GM18499 (cell line): ENCODE measurements at regions not wholly inside any gene's neighbourhood (a gene's known extent, or its start where the extent isn't known, plus 50 kb on each side); places are given as distances from the start of the nearest gene placed in this dataset.

Experiments
- ATAC-seq: cut with Tn5 transposase; IDR thresholded peaks from one replicate; pipeline ENCODE4 v1.9.1; 2021; ENCODE audit warnings: moderate number of reproducible peaks; ENCODE audit not compliant: insufficient read depth, unreplicated experiment

DNA sequence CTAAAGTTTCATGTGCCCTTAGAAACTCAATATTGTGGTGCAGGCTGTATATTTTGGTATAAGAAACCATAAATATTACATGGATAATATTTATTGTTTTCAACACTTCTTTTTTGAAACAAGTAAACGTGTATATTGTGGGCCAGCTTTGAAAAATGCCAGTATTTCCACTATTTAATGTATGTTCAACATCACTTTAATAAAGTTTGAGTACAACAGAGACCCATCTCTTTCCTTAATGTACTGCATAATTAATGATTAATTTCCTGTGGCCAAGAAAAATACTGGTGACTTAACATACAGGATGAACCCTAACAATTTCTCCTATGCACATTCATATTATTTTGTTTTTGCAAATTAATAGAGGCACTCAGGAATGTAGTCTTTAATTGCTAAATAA is 2891.5 kb downstream of the PCDH9 start:
- no peak for ATAC-seq

- no peak for ATAC-seq
Measured at GRCh38 chr13:64333888-64334287, 2896.2 kb downstream of the PCDH9 start.

- ATAC-seq: no peak
Measured at GRCh38 chr13:64332048-64332447, 2898.1 kb downstream of the PCDH9 start.

GRCh38 chr13:64327505-64328194 is 2902.5 kb downstream of the PCDH9 start:
- no peak for ATAC-seq

DNA sequence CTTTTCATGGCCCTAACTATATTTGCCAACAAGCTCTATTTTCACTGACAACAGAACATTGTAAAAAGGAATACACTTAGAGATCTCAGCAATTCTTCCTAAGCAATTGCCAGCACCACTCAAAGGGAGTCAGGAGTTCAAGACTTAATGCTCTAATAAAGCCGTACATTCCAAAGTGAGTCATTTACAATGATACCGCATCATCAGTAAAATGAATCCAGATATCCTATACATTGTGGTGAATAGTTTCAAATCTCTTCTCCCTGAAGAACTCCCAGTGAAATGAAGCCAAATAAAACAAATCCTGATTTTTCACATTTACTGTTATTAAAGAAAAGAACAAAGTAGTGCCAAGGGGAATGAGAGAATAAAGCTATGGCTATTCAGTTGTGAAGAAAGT is 2898.7 kb upstream of the PCDH20 start:
- no peak for ATAC-seq

- ATAC-seq: no peak
Measured at GRCh38 chr13:64311948-64312347, 2896.3 kb upstream of the PCDH20 start.

GRCh38 chr13:64311112-64311511 is 2895.5 kb upstream of the PCDH20 start:
- ATAC-seq: no peak

GRCh38 chr13:64305246-64305645 is 2889.6 kb upstream of the PCDH20 start:
- no peak for ATAC-seq

GRCh38 chr13:64300239-64300638 is 2884.6 kb upstream of the PCDH20 start:
- no peak for ATAC-seq

- no peak for ATAC-seq
Measured at GRCh38 chr13:64293923-64294322, 2878.3 kb upstream of the PCDH20 start.

- ATAC-seq: no peak
Measured at GRCh38 chr13:64289702-64290101, 2874.1 kb upstream of the PCDH20 start.

- ATAC-seq: no peak
Measured at GRCh38 chr13:64283926-64284325, 2868.3 kb upstream of the PCDH20 start.

GRCh38 chr13:64278493-64278892 is 2862.8 kb upstream of the PCDH20 start:
- ATAC-seq: no peak

- no peak for ATAC-seq
Measured at GRCh38 chr13:64277097-64277496, 2861.4 kb upstream of the PCDH20 start.

GRCh38 chr13:64276232-64276631 is 2860.6 kb upstream of the PCDH20 start:
- ATAC-seq: no peak

DNA sequence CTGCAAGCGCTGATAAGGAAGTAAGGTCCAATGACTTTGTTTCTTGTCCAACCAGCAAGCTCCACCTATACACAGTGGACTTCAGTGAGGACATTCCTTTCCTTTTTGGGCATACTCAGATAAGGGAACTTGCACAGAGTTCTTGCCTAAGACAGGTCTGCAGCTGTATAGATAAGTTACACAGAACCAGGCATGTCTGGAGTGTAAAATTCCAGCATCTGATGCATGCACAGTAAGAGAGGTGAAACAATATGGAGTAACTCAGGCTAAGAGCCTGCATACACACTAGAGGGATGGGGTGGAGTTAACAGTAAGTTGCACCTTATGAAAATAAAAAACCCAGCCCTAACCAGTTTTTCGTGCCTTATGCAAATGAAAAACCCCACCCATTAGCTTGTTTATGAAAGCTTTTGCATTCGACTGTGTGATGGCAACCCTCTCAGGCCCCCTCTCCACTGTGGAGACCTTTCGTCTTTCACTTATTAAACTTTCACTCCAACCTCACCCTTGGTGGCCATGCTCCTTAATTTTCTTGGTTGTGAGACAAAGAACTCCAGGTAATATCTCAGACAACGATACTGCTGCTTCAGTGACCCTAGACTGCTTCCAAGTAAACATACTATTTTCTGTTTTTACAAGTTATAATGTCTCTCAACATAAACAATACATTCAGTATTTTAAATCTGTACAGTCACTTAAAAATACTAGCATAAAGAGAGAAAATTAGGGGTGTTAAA is 2859.0 kb upstream of the PCDH20 start:
- no peak for ATAC-seq

- ATAC-seq: no peak
Measured at GRCh38 chr13:64273780-64274179, 2858.1 kb upstream of the PCDH20 start.

GRCh38 chr13:64272681-64273080 is 2857.0 kb upstream of the PCDH20 start:
- ATAC-seq: no peak

GRCh38 chr13:64266024-64266423 is 2850.4 kb upstream of the PCDH20 start:
- no peak for ATAC-seq

DNA sequence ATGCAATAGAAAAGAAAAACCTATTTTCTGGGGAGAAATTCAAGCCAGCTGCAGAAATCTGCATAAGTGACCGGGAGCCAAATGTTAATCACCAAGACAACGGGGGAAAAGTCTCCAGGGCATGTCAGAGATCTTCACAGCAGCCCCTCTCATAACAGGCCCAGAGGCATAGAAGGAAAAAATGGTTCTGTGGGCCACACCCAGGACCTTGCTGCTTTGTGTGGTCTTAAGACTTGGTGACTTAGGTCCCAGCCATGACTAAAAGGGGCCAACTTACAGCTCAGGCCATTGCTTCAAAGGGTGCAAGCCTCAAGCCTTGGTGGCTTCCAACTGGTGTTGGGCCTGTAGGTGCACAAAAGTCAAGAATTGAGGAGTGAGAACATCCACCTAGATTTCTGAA is 2847.6 kb upstream of the PCDH20 start:
- no peak for ATAC-seq

GRCh38 chr13:64256751-64257150 is 2841.1 kb upstream of the PCDH20 start:
- ATAC-seq: no peak

DNA sequence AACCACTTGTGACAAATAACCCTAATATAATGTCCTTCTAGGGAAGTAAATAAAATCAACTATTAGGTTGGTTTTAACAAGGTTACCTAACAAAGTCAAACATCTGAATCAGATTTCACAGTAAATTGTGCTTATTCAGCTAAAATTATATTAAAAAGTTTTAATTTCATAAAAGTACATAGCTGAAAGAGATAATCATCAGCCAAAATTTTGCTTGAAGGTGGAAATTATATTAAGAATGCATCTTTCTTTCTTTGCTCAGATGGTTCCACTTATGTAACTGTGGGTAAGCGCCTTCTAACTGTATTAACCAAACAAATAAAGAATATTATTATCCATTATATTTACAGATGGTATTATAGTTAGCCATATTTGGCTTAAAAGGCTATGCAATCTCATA is 2840.3 kb upstream of the PCDH20 start:
- no peak for ATAC-seq
